ENCODE measurements at regions not wholly inside any gene's neighbourhood (a gene's known extent, or its start where the extent isn't known, plus 50 kb on each side); places are given as distances from the start of the nearest gene placed in this dataset.

GRCh38 chr14:98411154-98411553, 860.8 kb downstream of the BCL11B start:
- no peak overlapping the region for H3K9ac ChIP-seq (ENCODE audit: low read length)
- H3K4me1 ChIP-seq (ENCODE audit: control insufficient read depth, insufficient read depth, low read length) = no peaks in the 10 kb centered on the region
- H3K36me3 ChIP-seq (ENCODE audit: control insufficient read depth, insufficient read depth, low read length) = no peaks in the 10 kb centered on the region
- no peaks in the 10 kb centered on the region for H3K27me3 ChIP-seq (ENCODE audit: control insufficient read depth, insufficient read depth, low read length)
- no peak overlapping the region for H3K4me3 ChIP-seq (ENCODE audit: low read length)
- no peaks in the 10 kb centered on the region for H3K9me3 ChIP-seq (ENCODE audit: control insufficient read depth, low read length)

- Histone ChIP-seq H3K27me3 (ENCODE audit: control insufficient read depth, insufficient read depth, low read length) (no peaks in the 10 kb centered on the region), H3K4me3 (ENCODE audit: low read length) (no peak overlapping the region)
These were observed 859.6 kb downstream of the BCL11B start for GRCh38 chr14:98412431-98412830.

DNA sequence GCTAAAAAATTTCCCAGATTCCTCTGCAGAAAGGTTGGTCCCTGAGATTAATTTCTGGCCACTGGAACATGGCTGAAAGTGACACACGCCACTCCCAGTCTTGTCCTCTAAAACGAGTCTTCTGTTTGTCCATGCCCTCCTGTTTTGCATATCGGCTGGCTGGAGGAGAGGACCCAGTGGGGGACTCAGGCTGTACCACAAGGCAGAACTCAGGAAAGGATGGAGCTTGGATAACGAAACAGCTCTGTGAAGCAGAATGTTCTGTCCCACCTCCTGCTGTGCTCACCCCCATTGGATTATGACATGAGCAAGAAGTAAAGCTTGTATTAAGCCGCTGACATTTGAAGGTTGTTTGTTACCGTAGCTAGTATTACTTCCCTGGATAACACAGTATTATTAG, 856.2 kb downstream of the BCL11B start:
- Histone ChIP-seq H3K4me1 (ENCODE audit: control insufficient read depth, insufficient read depth, low read length) (no peaks in the 10 kb centered on the region), H3K27me3 (ENCODE audit: control insufficient read depth, insufficient read depth, low read length) (no peaks in the 10 kb centered on the region), H3K9ac (ENCODE audit: low read length) (no peak overlapping the region), H3K4me3 (ENCODE audit: low read length) (no peak overlapping the region), H3K9me3 (ENCODE audit: control insufficient read depth, low read length) (no peaks in the 10 kb centered on the region), H3K36me3 (ENCODE audit: control insufficient read depth, insufficient read depth, low read length) (no peaks in the 10 kb centered on the region)

More at GRCh38 chr14:98412431-98412830, 859.6 kb downstream of the BCL11B start:
- Histone ChIP-seq H3K4me1 (ENCODE audit: control insufficient read depth, insufficient read depth, low read length) (no peaks in the 10 kb centered on the region), H3K36me3 (ENCODE audit: control insufficient read depth, insufficient read depth, low read length) (no peaks in the 10 kb centered on the region), H3K9me3 (ENCODE audit: control insufficient read depth, low read length) (no peaks in the 10 kb centered on the region), H3K9ac (ENCODE audit: low read length) (no peak overlapping the region)

DNA sequence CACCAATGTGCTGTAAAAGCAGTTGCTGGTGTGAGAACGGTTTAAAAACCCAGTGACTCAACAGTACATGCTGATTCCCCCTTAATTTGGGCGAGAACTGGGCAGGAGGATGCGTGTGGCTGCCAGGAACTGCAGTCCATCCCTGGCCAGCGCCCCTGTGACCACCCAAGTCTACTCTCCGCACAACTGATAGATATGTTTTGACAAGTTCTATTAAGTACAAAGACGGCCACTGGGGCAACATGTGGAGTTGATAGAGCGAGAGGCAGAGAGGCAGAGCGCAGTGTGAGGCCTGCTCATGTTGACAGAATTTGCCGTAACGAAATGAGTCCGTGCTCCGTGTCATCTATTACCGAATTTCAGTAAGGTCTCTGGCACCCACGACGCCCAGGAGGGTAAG, 855.0 kb downstream of the BCL11B start:
- no peaks in the 10 kb centered on the region for H3K27me3 ChIP-seq (ENCODE audit: control insufficient read depth, insufficient read depth, low read length)
- no peak overlapping the region for H3K4me3 ChIP-seq (ENCODE audit: low read length)
- H3K9me3 ChIP-seq (ENCODE audit: control insufficient read depth, low read length) = no peaks in the 10 kb centered on the region
- no peaks in the 10 kb centered on the region for H3K36me3 ChIP-seq (ENCODE audit: control insufficient read depth, insufficient read depth, low read length)
- H3K4me1 ChIP-seq (ENCODE audit: control insufficient read depth, insufficient read depth, low read length) = no peaks in the 10 kb centered on the region
- H3K9ac ChIP-seq (ENCODE audit: low read length) = no peak overlapping the region

GRCh38 chr14:98428483-98428994, 843.5 kb downstream of the BCL11B start:
- no peaks in the 10 kb centered on the region for H3K4me1 ChIP-seq (ENCODE audit: control insufficient read depth, insufficient read depth, low read length)
- no peaks in the 10 kb centered on the region for H3K27me3 ChIP-seq (ENCODE audit: control insufficient read depth, insufficient read depth, low read length)
- no peaks in the 10 kb centered on the region for H3K9me3 ChIP-seq (ENCODE audit: control insufficient read depth, low read length)
- H3K36me3 ChIP-seq (ENCODE audit: control insufficient read depth, insufficient read depth, low read length) = no peaks in the 10 kb centered on the region
- no peak overlapping the region for H3K4me3 ChIP-seq (ENCODE audit: low read length)
- H3K9ac ChIP-seq (ENCODE audit: low read length) = no peak overlapping the region

- no peak overlapping the region for H3K9ac ChIP-seq (ENCODE audit: low read length)
- H3K27me3 ChIP-seq (ENCODE audit: control insufficient read depth, insufficient read depth, low read length) = no peaks in the 10 kb centered on the region
These were observed 838.6 kb downstream of the BCL11B start for GRCh38 chr14:98433436-98433835.

DNA sequence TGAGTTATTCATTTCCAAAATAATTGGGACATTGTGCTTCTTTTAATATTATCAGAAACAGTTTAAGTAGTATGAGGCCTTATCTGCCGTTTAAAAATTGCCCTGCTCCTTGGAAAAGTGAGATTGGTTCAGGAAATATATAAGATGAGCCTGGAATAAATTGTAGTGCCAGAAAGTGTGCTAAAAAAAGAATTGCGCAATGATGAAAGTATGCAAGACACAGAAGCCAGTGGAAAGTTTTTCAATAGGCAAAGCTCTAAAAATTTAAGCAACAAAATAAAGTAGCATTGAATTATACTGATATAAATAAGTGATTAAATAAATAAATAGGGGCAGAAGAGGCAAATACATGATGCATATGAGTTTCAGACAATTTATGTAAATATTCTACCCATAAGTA, 834.9 kb downstream of the BCL11B start:
- Histone ChIP-seq H3K36me3 (ENCODE audit: control insufficient read depth, insufficient read depth, low read length) (no peaks in the 10 kb centered on the region), H3K9ac (ENCODE audit: low read length) (no peak overlapping the region), H3K9me3 (ENCODE audit: control insufficient read depth, low read length) (no peaks in the 10 kb centered on the region), H3K27me3 (ENCODE audit: control insufficient read depth, insufficient read depth, low read length) (no peaks in the 10 kb centered on the region), H3K4me1 (ENCODE audit: control insufficient read depth, insufficient read depth, low read length) (no peaks in the 10 kb centered on the region), H3K4me3 (ENCODE audit: low read length) (no peak overlapping the region)

More at GRCh38 chr14:98433436-98433835, 838.6 kb downstream of the BCL11B start:
- H3K4me3 ChIP-seq (ENCODE audit: low read length) = no peak overlapping the region
- H3K4me1 ChIP-seq (ENCODE audit: control insufficient read depth, insufficient read depth, low read length) = no peaks in the 10 kb centered on the region
- no peaks in the 10 kb centered on the region for H3K36me3 ChIP-seq (ENCODE audit: control insufficient read depth, insufficient read depth, low read length)
- H3K9me3 ChIP-seq (ENCODE audit: control insufficient read depth, low read length) = no peaks in the 10 kb centered on the region

DNA sequence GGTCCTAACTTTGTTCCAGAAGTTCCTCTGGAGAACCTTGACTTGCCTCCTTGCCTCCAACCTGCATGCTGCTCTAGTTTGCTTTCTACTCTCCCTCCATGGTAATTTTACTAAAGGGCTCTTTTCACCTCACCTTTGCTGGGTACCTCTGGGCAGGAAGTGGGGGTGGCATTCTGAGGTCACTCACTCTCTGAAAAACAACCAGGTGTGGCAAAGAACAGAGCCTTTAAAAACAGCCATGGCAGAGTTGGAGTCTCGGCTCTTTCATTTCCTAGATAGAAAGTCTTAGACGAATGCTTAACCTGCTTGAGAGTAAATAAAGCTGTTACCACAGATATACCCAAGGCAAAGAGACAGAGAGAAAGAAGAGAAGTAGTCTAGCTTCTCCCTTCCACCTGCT, 827.9 kb downstream of the BCL11B start:
- Histone ChIP-seq H3K36me3 (ENCODE audit: control insufficient read depth, insufficient read depth, low read length) (no peaks in the 10 kb centered on the region), H3K27me3 (ENCODE audit: control insufficient read depth, insufficient read depth, low read length) (no peaks in the 10 kb centered on the region), H3K9me3 (ENCODE audit: control insufficient read depth, low read length) (no peaks in the 10 kb centered on the region), H3K4me3 (ENCODE audit: low read length) (no peak overlapping the region), H3K9ac (ENCODE audit: low read length) (no peak overlapping the region), H3K4me1 (ENCODE audit: control insufficient read depth, insufficient read depth, low read length) (no peaks in the 10 kb centered on the region)

DNA sequence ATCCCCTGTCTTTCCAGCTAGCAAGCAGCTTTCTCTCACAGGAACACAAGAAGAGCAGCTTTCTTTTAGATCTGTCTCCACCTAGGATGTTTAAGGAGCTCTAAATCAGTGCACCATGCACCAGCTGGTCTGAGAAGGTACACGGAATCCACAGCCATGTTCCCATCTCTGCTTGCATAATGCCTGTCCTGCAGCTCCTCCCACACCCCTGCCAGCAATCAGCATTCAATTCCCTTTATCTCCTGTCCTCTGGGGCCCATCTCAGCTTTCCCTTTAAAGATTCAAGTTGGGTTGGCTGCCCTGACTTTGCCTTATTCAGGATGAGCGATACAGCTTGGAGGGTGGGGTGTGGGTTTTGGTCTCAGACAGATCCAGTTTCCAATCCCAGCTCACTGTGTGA, 826.3 kb downstream of the BCL11B start:
- H3K4me3 ChIP-seq (ENCODE audit: low read length) = no peak overlapping the region
- no peaks in the 10 kb centered on the region for H3K9me3 ChIP-seq (ENCODE audit: control insufficient read depth, low read length)
- no peaks in the 10 kb centered on the region for H3K27me3 ChIP-seq (ENCODE audit: control insufficient read depth, insufficient read depth, low read length)
- no peaks in the 10 kb centered on the region for H3K4me1 ChIP-seq (ENCODE audit: control insufficient read depth, insufficient read depth, low read length)
- H3K9ac ChIP-seq (ENCODE audit: low read length) = no peak overlapping the region
- H3K36me3 ChIP-seq (ENCODE audit: control insufficient read depth, insufficient read depth, low read length) = no peaks in the 10 kb centered on the region

DNA sequence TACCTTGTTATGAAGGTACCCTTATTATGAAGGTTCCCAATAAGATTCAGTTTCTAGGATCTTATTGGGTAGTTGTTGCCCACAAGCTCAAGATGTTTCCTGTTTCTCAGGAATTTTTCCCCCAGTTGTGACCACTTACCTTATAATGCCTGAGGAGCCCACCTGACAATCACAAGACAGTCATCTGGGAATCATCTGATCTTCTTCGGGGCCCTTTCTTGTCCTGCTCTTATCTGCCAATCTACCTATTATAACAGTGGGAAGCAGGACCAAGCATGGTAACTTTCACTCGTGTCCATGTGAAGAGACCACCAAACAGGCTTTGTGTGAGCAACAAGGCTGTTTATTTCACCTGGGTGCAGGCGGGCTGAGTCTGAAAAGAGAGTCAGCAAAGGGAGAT, 825.5 kb downstream of the BCL11B start:
- Histone ChIP-seq H3K36me3 (ENCODE audit: control insufficient read depth, insufficient read depth, low read length) (no peaks in the 10 kb centered on the region), H3K9me3 (ENCODE audit: control insufficient read depth, low read length) (no peaks in the 10 kb centered on the region), H3K27me3 (ENCODE audit: control insufficient read depth, insufficient read depth, low read length) (no peaks in the 10 kb centered on the region), H3K4me1 (ENCODE audit: control insufficient read depth, insufficient read depth, low read length) (no peaks in the 10 kb centered on the region), H3K4me3 (ENCODE audit: low read length) (no peak overlapping the region), H3K9ac (ENCODE audit: low read length) (no peak overlapping the region)

- Histone ChIP-seq H3K36me3 (ENCODE audit: control insufficient read depth, insufficient read depth, low read length) (no peaks in the 10 kb centered on the region), H3K9ac (ENCODE audit: low read length) (no peak overlapping the region), H3K4me1 (ENCODE audit: control insufficient read depth, insufficient read depth, low read length) (no peaks in the 10 kb centered on the region), H3K4me3 (ENCODE audit: low read length) (no peak overlapping the region), H3K9me3 (ENCODE audit: control insufficient read depth, low read length) (no peaks in the 10 kb centered on the region), H3K27me3 (ENCODE audit: control insufficient read depth, insufficient read depth, low read length) (no peaks in the 10 kb centered on the region)
These were observed 815.8 kb downstream of the BCL11B start for GRCh38 chr14:98456231-98456630.

DNA sequence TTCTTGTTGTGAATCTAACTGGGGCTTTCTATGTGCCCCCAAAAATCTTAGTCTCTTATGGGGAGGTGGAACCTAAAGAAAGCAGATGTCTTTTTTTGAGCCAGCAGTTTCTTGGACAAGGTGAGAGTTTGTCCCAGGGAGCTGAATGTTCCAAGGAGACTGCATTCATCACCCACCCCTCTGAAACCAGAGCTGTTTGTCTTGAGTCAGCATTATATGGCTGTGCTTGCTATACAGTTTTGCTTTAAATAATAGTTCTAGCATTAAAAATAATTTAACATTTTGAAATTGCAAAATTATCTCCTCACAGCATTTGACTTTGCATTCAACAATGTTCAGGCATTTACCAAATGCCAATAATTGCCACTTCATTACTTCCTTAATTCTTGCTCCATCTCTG, 813.3 kb downstream of the BCL11B start:
- Histone ChIP-seq H3K4me3 (ENCODE audit: low read length) (no peak overlapping the region), H3K9me3 (ENCODE audit: control insufficient read depth, low read length) (no peaks in the 10 kb centered on the region), H3K4me1 (ENCODE audit: control insufficient read depth, insufficient read depth, low read length) (no peaks in the 10 kb centered on the region), H3K36me3 (ENCODE audit: control insufficient read depth, insufficient read depth, low read length) (no peaks in the 10 kb centered on the region), H3K27me3 (ENCODE audit: control insufficient read depth, insufficient read depth, low read length) (no peaks in the 10 kb centered on the region), H3K9ac (ENCODE audit: low read length) (no peak overlapping the region)

DNA sequence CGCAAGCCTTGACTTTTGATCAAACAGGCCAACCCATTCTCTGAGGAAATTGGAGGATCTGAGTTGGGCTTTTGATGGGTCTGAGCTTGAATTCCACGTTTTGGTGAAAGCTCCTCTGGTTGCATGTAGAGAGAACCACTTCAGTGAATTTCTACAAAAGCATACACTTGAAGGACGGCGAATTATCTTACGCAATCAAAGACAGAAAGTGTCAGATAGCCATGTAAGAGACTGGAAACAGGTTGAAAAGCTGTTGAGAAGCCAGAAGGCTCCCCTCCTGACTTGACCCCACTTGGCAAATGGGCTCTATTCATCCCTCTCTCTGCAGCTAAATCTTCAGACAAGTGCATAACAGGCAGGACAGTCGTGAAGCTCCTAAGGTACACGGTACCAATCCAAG, 809.1 kb downstream of the BCL11B start:
- Histone ChIP-seq H3K9ac (ENCODE audit: low read length) (no peak overlapping the region), H3K9me3 (ENCODE audit: control insufficient read depth, low read length) (no peaks in the 10 kb centered on the region), H3K4me3 (ENCODE audit: low read length) (no peak overlapping the region), H3K4me1 (ENCODE audit: control insufficient read depth, insufficient read depth, low read length) (no peaks in the 10 kb centered on the region), H3K27me3 (ENCODE audit: control insufficient read depth, insufficient read depth, low read length) (no peaks in the 10 kb centered on the region), H3K36me3 (ENCODE audit: control insufficient read depth, insufficient read depth, low read length) (no peaks in the 10 kb centered on the region)

Measured in mucosa of stomach (tissue), 1 donor.